Kidney epithelial cell (primary cell): ENCODE measurements at regions not wholly inside any gene's neighbourhood (a gene's known extent, or its start where the extent isn't known, plus 50 kb on each side); places are given as distances from the start of the nearest gene placed in this dataset.

Experiments used
- DNase-seq: peaks from one replicate; pipeline ENCODE4 v3.0.0-alpha.2; 2010; ENCODE audit warnings: low read depth
- H3K27me3 ChIP-seq: 2 replicates; pipeline ENCODE4 v1.6.0; 2011; ENCODE audit warnings: low read length; ENCODE audit not compliant: control insufficient read depth, insufficient read depth
- H3K36me3 ChIP-seq: 2 replicates; pipeline ENCODE4 v1.5.1; 2011; ENCODE audit warnings: low read length; ENCODE audit not compliant: control insufficient read depth, insufficient read depth
- H3K4me3 ChIP-seq: 2 replicates; pipeline ENCODE4 v1.5.1; 2011; ENCODE audit warnings: low read depth, mild to moderate bottlenecking, control low read depth, low read length
- TF ChIP-seq, protein P1 (sequence below): IDR thresholded peaks from 2 replicates; pipeline ENCODE4 v1.5.1; 2011; ENCODE audit warnings: mild to moderate bottlenecking, moderate library complexity, low read length, control low read depth, inconsistent platforms; ENCODE audit not compliant: insufficient read depth, poor library complexity, severe bottlenecking

DNA sequence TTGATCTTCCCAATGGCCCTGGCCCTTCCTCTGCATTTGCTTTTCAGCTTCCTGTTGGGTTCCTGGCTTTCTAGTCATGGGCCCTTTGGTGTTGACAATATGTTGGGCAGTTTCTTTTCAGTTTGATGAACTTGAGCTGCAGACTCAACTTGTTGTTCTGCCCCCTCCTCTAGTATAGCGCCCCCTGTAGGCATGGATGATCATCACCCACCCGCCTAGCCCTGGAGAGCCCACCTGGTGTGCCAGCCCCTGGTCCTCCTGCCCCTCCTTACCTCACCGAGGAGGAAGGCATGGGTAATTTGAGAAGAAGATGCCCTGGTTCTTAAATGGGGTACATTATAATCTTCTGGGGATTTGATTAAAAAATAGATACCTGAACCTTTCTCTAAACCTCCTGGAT, 271.2 kb downstream of the SNX10 start:
- Histone ChIP-seq H3K36me3 (no peaks in the 10 kb centered on the region), H3K27me3 (no peaks in the 10 kb centered on the region), H3K4me3 (no peak overlapping the region)
- DNase-seq: no peak
- TF ChIP-seq, protein P1, sequence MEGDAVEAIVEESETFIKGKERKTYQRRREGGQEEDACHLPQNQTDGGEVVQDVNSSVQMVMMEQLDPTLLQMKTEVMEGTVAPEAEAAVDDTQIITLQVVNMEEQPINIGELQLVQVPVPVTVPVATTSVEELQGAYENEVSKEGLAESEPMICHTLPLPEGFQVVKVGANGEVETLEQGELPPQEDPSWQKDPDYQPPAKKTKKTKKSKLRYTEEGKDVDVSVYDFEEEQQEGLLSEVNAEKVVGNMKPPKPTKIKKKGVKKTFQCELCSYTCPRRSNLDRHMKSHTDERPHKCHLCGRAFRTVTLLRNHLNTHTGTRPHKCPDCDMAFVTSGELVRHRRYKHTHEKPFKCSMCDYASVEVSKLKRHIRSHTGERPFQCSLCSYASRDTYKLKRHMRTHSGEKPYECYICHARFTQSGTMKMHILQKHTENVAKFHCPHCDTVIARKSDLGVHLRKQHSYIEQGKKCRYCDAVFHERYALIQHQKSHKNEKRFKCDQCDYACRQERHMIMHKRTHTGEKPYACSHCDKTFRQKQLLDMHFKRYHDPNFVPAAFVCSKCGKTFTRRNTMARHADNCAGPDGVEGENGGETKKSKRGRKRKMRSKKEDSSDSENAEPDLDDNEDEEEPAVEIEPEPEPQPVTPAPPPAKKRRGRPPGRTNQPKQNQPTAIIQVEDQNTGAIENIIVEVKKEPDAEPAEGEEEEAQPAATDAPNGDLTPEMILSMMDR: no peak

DNA sequence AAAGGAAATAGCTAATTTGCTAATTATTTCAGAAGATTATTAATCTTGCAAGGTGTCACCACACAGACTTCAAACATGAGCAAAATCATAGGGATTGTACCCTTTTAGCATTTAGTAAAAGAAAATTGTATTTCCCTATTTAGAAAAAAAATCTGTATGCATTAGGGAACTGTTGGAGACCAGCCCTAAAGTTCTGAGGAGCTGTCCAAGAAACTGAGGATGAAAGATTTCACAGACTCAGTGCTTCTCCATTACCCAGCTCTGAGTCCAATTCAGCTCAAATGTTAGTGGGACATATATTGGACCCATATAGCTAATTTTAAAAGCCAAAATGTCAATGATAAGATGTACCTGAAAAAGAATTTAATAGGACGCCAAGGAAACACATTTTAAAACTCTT, 271.7 kb downstream of the SNX10 start:
- no peak for DNase-seq
- TF ChIP-seq, protein P1: no peak
- H3K27me3 ChIP-seq: no peaks in the 10 kb centered on the region

DNA sequence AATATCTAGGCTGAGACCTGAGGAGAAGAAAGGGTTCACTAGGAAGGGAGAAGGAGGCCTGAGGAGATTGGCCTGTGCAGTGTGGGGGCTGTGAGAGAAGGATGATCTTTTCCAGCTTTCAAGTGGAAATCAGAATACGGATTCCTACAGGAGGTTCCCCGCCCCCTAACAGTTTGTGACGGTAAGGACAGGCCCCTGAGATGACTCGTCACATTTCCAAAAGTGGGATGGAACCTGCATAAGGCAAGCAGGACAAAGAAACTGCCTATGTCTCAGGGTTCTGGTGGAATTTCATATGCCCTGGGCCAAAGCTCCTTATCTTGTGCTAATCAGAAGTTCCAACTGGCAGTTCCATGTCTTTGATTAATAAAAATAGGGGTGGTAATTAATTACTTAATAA, 275.6 kb downstream of the SNX10 start:
- DNase-seq: no peak
- Histone ChIP-seq H3K27me3 (no peaks in the 10 kb centered on the region), H3K4me3 (no peak overlapping the region), H3K36me3 (no peaks in the 10 kb centered on the region)
- TF ChIP-seq, protein P1: no peak

More for the DNA sequence above, 271.7 kb downstream of the SNX10 start:
- H3K4me3 ChIP-seq: no peak overlapping the region
- H3K36me3 ChIP-seq: no peaks in the 10 kb centered on the region

DNA sequence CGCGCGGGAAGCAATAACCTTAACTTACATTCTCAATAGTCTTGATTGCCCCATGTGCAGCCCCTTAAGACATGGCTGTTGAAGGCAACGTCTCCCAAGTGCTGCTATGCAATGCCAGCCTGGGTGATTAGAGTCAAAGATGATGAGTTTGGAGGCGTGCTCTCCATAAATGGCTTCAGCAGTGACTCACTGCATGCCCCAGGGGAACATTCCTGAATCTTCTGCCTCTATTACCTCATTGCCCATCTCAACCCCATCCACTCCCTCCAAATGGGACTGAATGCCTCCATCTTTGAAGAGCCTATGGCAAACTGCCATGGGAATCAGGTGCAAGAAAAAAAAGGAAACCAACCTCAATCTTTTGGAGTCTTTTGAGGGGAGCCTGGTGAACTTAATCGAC, 282.8 kb downstream of the SNX10 start:
- DNase-seq: no peak
- Histone ChIP-seq H3K4me3 (no peak overlapping the region), H3K36me3 (no peaks in the 10 kb centered on the region), H3K27me3 (no peaks in the 10 kb centered on the region)
- TF ChIP-seq, protein P1: no peak

DNA sequence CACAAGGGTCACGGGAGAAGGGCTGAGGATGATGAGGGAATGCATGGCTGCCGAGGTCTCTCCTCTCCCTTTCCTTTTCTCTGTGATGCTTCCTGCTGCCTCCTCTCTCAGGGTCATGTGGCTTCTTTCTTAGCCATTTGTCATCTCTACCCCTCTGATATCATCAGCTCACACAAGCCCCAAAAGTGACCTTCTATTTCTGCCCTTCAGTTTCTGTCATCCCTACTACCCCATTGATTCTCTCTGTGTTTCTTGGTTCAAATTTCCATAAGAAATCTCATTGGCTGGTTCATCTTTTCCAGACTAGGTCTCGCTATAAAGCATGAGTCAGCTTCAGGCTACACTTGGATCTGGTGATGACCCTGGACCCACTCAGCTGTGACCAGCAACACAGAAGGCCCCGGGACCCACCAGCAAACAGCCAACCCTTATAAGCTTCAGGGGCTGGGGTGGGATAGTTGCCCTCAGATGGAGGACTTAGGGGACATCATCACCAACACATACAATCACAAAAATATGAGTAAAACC, 284.3 kb downstream of the SKAP2 start:
- Histone ChIP-seq H3K4me3 (no peak overlapping the region), H3K36me3 (no peaks in the 10 kb centered on the region), H3K27me3 (peaks cover 2% of the 10 kb centered on the region)
- TF ChIP-seq, protein P1: no peak
- no peak for DNase-seq

DNA sequence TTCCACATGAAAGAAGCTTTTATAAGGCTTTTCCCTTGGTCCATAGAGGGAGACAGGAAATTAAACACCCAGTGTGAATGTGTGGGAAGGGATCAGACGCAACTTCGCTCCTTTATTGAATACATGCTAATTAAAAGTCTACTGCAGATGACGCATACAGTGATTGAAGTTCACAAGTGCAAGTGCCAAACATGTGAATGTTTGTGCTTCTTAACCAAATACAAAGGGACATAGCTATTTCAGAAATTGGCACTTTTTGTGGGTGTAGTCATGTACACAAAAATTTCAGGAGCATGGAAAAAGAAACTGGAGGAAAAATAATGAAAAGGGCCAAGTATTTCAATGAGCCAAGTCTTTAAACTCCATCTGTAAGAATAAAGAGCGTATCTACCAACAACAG, 283.7 kb downstream of the SKAP2 start:
- Histone ChIP-seq H3K27me3 (peaks cover 2% of the 10 kb centered on the region), H3K4me3 (no peak overlapping the region), H3K36me3 (no peaks in the 10 kb centered on the region)
- no peak for DNase-seq
- TF ChIP-seq, protein P1: no peak
